Activated CD4-positive, alpha-beta T cell treated with anti-CD3 and anti-CD28 coated beads, Interleukin-2, Interleukin-4, amounts not matched to agents 100 ng/mL and 50 ng/mL, durations not matched to agents 16 hours and 8 hours (primary cell): ENCODE measurements at regions not wholly inside any gene's neighbourhood (a gene's known extent, or its start where the extent isn't known, plus 50 kb on each side); places are given as distances from the start of the nearest gene placed in this dataset.
"Not testable (repeated sequence)": the region's sequence is repeated elsewhere in the genome, so short reads cannot be mapped to it uniquely, and the experiment has no call there.

ENCODE experiments used
- DNase-seq: peaks from one replicate; pipeline ENCODE4 v3.0.0-alpha.2; 2020; ENCODE audit warnings: low spot score

DNA sequence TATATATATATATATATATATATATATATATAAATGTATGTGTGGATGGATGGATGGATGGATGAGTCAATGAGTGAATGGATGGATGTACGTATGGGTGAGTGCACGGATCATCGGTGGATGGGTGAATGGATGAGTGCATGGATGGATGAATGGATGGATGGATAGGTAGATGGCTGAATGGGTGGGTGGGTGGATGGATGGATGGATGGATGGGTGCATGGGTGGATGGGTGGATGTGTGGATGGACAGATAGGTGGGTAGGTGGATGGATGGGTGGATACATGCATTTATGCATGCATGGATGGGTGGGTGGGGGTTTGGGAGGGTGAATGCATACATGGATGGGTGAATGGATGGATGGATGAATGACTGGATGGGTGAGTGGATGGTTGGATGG is 138.8 kb upstream of the ZNF469 start:
- DNase-seq = not testable (repeated sequence)

DNA sequence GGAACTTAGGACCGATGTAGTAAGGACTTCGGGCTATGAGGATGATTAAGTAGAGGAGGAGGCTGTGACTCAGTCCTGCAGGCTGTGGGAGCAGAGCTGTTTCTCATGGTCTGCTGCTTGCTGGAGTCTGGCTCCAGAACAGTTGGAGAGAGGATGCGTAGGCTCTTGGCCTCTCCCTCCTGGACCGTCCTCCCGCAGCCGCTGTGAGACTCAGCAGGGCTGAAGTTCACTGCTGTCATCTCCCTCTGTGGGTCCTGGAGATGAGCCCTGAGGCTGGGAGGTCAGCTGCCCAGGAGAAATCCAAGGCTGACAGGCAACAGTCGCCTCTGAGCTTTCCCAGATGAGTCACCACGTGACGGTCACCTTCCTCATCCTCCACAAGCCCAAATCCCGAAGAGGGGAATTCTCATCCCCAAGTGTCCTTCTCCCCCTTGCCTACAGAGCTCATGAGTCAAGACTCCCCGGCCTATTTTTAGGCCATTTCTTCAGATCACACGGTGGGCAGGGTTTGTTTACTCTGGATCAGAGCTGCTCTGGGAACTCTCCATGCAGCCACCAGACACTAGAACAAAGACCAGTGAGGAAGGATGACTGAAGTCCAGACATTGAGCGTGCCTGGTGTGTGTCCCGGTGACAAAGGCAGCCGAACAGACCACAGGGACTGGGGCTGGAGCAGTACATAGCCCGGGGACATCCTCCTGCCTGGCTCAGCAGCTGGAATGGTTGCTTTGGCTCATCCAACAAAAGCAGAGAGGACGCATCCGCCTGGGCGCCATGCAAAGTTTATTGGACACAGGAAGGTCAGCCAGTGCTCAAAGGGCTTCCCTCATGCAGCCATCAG is 137.3 kb upstream of the ZNF469 start:
- DNase-seq = not testable (repeated sequence)

DNA sequence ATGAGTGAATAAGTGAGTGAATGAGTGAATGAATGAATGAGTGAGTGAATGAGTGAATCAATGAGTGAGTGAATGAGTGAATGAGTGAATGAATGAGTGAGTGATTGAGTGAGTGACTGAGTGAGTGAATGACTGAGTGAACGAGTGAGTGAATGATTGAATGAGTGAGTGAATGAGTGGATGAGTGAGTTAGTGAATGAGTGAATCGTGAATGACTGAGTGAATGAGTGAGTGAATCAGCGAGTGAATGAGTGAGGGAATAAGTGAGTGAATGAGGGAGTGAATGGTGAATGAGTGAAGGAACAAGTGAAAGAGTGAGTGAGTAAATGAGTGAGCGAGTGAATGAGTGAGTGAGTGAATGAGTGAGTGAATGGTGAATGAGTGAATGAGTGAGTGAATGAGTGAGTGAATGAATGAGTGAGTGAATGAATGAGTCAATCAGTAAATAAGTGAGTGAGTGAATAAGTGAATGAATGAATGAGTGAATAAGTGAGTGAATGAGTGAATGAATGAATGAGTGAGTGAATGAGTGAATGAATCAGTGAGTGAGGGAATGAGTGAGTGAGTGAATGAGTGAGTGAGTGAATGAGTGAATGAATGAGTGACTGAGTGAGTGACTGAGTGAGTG is 135.7 kb upstream of the ZNF469 start:
- not testable (repeated sequence) for DNase-seq

DNA sequence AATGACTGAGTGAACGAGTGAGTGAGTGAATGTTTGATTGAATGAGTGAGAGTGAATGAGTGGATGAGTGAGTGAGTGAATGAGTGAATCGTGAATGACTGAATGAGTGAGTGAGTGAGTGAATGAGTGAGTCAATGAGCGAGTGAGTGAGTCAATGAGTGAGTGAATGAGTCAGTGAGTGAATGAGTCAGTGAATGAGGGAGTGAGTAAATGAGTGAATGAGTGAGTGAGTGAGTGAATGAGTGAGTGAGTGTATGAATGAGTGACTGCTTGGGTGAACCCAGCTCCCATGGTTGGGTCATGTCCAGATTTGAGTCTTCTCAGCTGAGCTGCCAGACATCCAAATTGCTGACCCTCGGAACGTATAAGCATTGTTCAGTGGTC is 135.2 kb upstream of the ZNF469 start:
- not testable (repeated sequence) for DNase-seq

DNA sequence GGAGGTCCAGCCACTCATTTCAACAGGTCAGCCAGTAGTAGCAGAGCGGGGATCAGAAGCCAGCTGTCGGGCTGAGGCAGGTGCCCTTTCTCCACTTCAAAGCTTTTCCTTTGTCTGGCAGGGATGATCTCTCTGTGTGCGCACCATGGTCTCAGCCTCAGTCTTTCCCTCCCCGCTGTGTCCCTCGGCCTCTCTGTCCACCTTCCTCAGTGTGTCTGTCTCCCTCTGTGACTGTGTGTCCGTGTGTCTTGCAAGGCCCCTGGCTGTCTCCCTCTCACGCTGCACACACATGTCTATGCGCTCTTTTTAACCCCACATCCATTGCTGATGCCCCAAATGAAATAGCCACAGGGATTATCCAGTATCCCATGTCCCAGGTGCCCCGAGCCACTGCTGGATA is 134.0 kb upstream of the ZNF469 start:
- not testable (repeated sequence) for DNase-seq

DNA sequence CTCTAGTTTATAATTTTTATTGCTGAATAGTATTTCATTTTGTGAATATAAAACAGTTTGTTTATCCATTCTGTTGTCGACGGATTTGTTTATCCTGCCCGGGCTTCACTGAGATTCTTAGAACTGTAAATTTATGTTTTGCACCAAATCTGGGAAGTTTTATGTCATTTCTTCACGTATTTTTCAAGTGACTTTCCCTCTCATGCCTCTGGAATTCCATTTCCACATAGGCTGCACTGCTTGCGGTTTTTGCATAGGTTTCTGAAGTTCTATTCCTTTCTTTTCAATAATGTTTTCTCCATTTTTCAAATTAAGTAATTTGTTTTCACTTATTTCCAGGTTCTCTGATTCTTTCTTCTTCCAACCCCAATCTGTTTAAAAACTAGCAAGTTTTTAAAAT is 132.4 kb upstream of the ZNF469 start:
- DNase-seq = not testable (repeated sequence)

DNA sequence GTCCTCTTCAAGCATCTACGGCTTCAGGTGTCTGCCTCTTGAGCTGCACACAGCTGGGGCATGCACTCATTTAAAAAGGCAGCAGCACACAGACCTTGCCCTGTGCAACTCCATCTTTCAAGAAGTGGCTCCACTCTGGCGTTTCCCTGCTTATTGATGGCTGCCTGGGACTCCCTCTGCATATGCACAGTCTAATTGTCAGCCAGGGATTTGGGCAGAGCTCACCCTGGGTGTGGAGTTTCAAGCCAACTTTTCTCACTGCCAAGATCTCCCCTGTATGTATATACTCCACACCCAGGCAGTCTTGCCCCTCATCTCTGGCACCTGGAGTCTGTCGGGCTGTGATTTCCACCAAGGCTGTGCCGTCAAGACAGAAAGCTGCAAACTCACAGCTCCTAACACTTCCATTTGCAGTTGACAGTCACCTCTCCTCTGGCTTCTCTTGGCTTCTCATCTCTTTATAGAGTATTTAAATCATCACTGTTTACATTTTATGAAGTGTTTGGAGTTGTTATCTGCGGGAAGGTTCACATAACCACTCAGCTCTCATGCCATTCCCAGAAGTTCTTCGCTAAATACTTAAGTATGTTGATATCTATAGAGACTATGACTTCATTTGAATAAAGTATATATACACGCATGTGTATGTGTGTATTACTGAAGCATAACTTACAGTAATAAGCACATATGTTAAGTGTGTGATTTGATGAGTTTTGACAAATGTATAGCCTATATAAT is 130.5 kb upstream of the ZNF469 start:
- DNase-seq = not testable (repeated sequence)

DNA sequence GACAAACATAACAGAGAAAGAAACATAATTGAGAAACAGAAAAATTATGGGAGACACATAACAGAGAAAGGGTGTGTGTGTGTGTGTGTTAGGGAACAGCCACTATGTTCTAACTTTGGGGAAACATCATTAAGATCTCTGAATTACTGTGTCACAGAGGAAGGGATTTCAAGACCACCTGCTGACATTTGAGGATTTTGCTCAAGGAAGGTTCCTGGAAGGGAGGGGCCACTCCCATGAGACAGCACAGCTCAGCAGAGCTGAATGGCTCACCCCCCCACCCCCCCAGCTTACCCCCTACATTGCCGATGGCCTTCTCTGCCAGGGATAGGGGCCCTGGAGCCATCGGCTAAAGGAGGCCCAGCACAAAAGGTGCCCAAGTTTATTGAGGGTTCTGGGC is 124.6 kb upstream of the ZNF469 start:
- DNase-seq = not testable (repeated sequence)

DNA sequence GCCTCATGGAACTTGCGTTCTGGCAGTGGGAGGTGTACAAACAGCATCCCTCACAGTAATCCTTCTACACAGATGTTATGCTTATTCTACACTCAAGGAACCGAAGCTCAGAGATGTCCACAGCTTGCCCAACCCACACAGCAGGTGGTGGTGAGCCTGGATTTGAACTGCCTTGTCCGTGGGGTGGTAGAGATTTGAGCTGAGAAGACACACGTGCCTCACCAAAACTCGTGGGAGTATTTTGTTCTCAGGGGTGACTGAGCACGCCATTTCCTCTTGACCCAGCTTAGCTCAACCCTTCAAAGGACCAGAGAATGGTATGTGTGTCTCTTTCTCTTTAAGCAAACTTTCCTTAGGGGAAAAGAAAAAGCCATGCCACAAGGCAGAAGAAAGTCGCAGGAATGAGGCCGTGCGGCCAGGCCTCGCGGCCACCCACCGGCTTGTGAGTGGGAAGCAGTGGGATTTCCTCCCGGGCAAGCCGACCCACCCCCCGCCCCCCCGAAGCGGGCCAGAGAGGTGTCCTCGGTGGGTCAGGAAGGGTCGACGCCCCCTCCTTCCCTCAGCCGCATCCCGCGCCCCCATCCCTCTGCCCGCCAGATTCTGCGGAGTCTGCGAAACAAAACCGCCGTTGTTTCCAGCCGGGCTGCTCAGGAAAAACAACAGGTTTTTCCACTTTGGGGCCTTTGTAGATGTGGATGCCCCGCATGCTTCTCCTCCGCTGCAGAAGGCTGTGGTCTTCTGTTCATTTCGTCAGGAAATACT is 123.8 kb upstream of the ZNF469 start:
- DNase-seq = not testable (repeated sequence)

DNA sequence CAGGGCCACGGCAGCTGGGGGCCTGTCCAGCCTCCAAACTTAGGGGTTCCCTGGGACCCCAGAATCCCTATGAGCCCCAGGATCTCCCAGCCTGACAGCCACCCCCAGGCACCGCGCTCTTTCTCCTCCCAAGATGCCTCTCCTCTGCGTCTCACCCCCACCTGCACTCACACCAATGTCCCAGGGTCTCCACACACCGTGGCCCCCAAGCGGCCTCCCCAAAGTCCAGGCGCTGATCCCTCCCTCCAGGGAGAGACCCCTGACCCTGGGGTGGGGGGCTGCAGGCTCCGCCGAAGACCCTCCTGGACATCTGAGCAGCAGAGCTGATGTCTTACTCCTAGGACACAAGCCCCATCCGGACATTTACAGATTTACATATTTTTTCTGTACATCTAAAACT is 123.2 kb upstream of the ZNF469 start:
- not testable (repeated sequence) for DNase-seq

DNA sequence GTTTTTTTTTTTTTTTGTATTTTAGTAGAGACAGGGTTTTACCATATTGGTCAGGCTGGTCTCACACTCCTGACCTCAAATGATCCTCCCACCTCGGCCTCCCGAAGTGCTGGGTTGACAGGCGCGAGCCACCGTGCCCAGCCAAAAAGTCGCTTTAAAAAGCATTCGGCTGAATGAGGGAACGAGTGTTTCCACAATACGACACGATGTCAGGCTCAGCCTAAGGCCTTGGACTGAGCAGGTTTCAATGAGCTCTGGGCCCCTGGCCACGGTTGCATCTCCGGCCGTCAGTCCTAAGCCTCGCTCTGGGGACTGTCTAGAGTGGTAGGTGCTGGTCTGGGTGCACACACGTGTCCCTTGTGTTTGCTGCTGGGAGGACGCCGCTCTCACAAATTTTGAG is 122.6 kb upstream of the ZNF469 start:
- not testable (repeated sequence) for DNase-seq

DNA sequence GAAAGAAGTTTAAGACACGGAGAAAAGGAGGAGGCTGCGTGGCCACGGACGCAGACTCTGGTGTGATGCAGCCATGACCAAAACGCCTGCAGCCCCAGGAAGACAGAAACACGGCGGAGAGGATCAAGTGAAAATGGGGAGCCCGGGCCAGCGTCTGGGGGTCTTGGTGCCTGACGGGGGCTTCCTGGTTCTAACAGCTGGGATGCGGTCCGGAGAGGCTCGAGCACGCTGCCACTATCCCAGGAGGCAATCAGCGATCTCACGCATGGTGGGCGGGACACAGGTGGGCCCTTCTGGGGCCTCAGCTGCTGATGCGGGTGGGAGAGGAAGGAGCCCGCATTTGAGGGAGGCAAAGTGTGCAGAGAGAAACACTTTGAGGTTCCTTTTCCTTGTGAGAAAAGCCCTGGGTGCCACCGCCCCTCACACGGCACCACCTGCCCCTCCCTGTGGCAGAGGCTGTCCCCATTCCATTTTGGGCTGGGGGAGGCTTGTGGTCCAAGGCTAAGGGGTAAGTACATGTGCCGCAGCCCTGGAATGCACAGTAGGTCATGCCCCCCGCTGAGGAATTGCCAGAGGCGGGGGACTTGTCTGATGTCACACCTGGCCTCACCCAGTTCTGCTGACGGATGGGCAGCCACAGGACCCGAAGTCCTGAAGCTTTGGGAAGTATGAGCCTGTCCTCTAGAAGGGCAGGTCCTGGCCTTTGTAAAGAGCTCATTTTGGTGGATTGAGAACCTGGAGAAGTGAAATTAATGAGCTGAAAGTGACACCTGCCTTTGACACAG is 121.7 kb upstream of the ZNF469 start:
- DNase-seq = not testable (repeated sequence)

DNA sequence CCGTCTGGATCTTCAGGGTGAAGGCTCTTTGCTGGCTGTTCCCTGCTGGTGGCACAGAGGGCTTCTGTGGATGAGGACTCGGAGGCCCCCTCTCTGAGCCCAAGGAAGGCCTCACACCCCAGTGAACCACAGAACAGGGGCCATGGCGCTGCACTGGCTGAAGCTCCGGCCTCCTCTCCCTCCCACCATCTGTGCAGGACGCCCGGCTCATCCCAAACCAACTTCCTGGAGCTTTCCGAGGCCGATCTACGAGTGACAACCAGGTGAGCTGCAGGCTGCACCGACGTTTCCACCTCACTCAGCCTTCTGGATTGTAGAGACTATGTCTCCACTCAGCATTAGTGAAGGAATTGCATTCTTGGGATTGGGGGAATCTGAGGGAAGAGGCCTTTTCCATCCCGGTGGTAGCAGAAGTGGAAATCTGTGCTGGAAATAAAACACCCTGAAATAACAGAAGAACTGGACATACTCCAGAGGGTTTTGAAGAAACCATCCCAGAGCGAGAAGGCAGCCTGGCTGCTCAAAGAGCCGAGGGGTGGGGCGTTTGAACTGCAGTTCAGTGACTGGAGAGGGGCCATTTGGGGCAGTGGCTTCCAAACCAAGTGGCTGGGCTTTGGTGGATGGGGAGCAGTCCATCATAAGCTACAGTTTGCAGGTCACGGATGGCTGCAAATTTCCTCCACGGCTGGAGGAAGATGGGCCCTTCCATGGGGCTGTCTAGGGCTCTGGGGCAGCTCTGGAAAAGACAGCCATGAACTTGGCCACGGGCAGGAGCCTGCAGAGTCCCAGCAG is 120.7 kb upstream of the ZNF469 start:
- not testable (repeated sequence) for DNase-seq

DNA sequence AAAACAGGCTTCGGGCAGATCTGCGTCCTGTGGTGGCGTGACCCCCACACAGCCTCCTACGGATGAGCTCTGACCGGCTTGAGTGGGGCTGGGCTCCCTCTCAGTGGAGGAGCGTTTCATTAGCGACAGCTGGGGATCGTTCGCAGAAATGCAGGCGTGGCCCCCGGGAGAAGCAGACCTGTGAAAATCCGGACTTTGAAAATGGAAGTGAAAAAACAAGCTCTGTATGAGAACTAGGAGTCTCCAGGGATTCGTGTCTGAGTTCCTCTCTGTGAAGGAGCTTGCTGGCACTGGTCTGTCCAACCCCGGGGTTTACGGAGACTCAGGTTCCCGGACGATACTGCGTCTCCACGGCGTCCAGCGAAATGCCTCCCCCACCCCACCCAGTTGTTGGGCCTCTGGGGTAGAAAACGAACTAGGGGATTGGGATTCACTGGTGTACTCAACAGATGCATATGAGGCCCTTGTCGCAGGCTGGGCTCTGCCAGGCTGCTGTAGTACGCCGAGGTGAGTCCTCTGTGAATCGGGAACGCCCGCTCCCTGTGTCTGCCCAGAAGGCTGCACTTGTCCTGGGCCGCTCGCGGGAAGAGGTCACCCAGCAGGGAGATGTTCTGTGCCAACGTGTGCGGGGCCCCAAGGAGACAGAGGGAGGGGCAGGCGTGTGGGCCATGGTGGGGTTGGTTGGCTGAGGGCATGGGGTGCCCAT is 119.7 kb upstream of the ZNF469 start:
- not testable (repeated sequence) for DNase-seq

DNA sequence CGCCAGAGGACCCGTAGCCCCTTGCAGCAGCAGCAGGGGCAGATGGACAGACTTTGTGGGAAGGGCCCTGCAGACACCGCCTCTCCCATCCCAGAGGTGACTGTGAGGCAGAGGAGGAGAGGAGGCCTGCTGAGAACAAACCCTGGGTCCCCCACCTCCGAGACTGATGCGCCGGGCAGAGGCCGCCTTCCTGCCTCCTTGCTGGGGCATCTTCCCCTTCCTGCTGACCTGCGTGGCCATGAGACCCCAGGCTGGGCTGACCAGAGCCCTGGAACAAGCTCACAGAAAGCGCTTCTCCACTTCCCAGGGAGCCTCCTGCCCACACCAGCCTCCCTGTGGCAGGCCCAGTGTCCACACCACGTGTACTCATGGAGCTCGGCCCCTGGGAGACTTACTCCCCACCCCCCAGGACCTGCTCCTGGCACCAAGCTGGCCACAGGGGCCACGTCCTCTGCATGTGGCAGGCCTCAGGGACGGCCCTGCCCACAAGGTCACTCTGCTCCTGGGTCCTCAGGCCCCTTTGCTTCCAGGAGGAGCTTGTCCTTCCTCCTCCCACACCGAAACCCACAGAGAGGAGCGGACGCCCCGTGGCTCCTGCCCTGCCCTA is 119.0 kb upstream of the ZNF469 start:
- not testable (repeated sequence) for DNase-seq

DNA sequence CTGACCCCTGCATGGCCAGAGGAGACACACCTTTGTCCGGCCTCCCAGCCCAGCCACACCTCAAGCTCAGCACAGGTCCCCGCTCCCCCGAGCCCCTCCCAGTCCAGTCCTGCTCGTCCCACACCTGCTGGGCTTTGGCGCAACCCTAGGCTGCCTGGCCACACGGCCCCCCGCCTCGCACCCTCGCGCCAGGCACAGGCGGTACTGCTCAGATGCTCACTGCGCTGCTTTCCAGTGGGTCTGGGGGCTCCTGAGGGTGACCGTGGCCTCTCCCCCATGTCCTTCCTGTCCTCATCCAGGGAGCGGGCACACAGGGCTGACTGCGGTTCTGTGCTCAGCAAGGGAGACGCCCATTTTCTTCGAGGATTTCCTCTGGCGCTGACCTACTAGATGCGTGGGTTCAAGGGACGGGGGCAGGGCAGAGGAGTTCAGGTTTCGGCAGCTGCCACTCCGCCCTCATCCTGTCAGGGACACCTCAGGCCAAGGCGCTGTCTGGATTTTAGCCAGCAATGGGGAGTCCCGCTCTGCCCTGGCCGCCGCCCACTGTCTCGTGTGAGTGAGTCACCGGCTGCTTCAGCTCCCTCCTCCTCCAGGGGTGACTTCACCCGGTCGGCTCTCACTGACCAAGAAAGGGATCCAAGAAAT is 118.0 kb upstream of the ZNF469 start:
- peak; percentile 89 for DNase-seq

DNA sequence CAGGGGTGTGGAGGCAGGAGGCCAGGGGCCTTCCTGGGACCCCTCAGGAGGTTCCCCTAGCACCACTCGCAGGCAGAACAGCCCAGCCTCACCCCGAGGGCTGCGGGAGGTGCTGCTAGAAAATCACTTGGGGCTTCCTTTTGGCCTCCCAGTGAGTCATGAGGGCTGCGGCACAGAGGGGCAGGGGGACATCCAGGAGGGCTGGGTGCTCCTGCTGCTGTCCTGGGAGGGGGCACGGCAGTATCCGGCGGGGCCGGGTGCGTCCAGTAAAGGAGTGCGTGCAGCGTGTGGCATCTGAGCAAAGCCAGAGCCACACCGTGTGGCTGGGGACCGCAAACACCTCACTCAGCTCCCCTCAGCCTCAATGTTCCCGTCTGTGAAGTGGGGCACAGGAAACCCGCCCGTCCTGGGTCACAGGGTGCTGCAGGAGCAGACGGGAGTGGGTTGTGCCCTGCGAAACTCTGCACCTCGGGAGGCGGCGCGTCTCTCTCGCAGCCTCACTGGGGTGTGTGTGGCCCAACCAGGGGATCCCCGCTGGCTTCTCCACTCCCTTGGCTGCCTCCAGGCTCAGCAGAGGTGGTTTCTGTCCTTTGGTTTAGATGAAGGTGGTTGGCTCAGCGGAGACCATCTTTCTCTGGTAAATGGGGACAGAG is 117.3 kb upstream of the ZNF469 start:
- DNase-seq = peak; percentile 63

DNA sequence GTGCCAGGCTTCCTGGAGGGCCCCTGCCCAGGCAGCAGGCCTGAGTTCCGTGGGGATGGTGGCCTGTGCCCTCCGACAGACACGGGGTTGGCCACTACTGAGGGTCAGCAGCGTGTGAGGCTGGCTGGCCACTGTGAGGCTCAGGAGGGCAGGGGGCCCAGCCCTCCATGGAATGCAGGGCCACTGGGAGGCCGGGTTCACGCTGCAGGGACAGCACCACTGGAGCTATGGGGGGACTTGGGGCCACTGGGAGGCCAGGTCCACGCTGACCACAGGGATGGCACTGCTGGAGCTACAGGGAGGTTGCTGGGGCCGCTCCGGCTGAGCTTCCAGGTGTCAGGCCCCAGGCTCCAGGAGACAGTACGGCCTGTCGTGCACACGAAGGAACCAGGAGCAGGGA is 116.7 kb upstream of the ZNF469 start:
- DNase-seq = not testable (repeated sequence)
